HEK293T (cell line): ENCODE measurements at regions not wholly inside any gene's neighbourhood (a gene's known extent, or its start where the extent isn't known, plus 50 kb on each side); places are given as distances from the start of the nearest gene placed in this dataset.

ENCODE experiments used
- BHLHE40 ChIP-seq: fragments of 450-650 bp; IDR thresholded peaks from 2 replicates; pipeline ENCODE4 v1.6.1; 2016; ENCODE audit warnings: mild to moderate bottlenecking, moderate library complexity, borderline replicate concordance
- FOXA1 ChIP-seq: fragments of 450-650 bp; IDR thresholded peaks from 2 replicates; pipeline ENCODE4 v1.6.1; 2016; ENCODE audit warnings: mild to moderate bottlenecking
- HDGF ChIP-seq: fragments of 450-650 bp; IDR thresholded peaks from 2 replicates; pipeline ENCODE4 v1.6.1; 2017; ENCODE audit warnings: antibody characterized with exemption, borderline replicate concordance
- NFRKB ChIP-seq: fragments of 450-650 bp; IDR thresholded peaks from 2 replicates; pipeline ENCODE4 v1.6.1; 2016; ENCODE audit warnings: mild to moderate bottlenecking, moderate library complexity
- SUZ12 ChIP-seq: fragments of 450-650 bp; IDR thresholded peaks from 2 replicates; pipeline ENCODE4 v1.6.1; 2016; ENCODE audit warnings: mild to moderate bottlenecking
- TARDBP ChIP-seq: fragments of 450-650 bp; IDR thresholded peaks from 2 replicates; pipeline ENCODE4 v1.6.1; 2016
- ZNF384 ChIP-seq: fragments of 450-650 bp; IDR thresholded peaks from 2 replicates; pipeline ENCODE4 v1.6.1; 2016
- TF ChIP-seq, protein P1 (sequence below): fragments of 450-650 bp; IDR thresholded peaks from 2 replicates; pipeline ENCODE4 v1.6.1; 2016

GRCh38 chr2:36058076-36058475, 297.5 kb upstream of the CRIM1 start:
- TF ChIP-seq SUZ12 (no peak), TARDBP (no peak), NFRKB (no peak), FOXA1 (no peak), BHLHE40 (no peak), ZNF384 (no peak), HDGF (no peak)
- TF ChIP-seq, protein P1, sequence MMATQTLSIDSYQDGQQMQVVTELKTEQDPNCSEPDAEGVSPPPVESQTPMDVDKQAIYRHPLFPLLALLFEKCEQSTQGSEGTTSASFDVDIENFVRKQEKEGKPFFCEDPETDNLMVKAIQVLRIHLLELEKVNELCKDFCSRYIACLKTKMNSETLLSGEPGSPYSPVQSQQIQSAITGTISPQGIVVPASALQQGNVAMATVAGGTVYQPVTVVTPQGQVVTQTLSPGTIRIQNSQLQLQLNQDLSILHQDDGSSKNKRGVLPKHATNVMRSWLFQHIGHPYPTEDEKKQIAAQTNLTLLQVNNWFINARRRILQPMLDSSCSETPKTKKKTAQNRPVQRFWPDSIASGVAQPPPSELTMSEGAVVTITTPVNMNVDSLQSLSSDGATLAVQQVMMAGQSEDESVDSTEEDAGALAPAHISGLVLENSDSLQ = no peak
